ENCODE measurements at regions not wholly inside any gene's neighbourhood (a gene's known extent, or its start where the extent isn't known, plus 50 kb on each side); places are given as distances from the start of the nearest gene placed in this dataset.

DNA sequence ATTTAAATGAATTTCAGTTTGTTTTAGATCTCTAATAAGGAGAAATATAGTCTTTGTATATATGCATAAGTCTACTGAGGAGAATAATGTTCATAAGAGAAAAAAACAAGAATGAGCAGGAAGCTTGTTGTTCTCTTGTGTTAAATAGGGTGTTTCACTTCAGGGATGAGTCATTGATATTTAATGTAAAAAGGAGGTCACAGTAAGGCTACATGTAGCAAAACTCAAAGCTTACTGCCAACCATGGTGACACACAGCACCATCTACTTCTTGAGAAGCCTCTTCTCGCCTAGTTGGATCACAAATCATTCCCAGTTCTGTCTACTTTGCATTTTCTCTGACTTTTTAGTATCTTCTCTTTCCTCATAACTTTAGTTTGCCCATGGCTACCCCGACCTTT, 1466.0 kb upstream of the C9orf72 start:
- Histone ChIP-seq H3K4me3 (ENCODE audit: low read depth, low read length, poor library complexity, severe bottlenecking) (no peak overlapping the region), H3K36me3 (ENCODE audit: insufficient read depth, low read length) (no peaks in the 10 kb centered on the region), H3K4me2 (ENCODE audit: low read length) (no peak overlapping the region), H3K9me3 (ENCODE audit: low read length) (no peaks in the 10 kb centered on the region), H3K4me1 (ENCODE audit: insufficient read depth, low read length, severe bottlenecking) (no peaks in the 10 kb centered on the region), H3K9me2 (ENCODE audit: low read depth, low read length) (no peaks in the 10 kb centered on the region), H4K20me1 (ENCODE audit: insufficient read depth, low read length) (no peaks in the 10 kb centered on the region), H2AFZ (ENCODE audit: low read length) (no peak overlapping the region), H3K27ac (ENCODE audit: low read depth, low read length, poor library complexity, severe bottlenecking) (no peak overlapping the region), H3F3A (ENCODE audit: insufficient read depth, low read length) (no peaks in the 10 kb centered on the region), H3K9ac (ENCODE audit: low read length) (no peak overlapping the region), H3K27me3 (ENCODE audit: insufficient read depth, low read length) (no peaks in the 10 kb centered on the region), H3K79me2 (ENCODE audit: insufficient read depth, low read length) (no peaks in the 10 kb centered on the region)
- no peak for TF ChIP-seq CTCF (IDR thresholded peaks at IDR 0.05; ENCODE audit: low read length)
- no peak for TF ChIP-seq EZH2 (IDR thresholded peaks at IDR 0.05; ENCODE audit: borderline replicate concordance, low read length)

DNA sequence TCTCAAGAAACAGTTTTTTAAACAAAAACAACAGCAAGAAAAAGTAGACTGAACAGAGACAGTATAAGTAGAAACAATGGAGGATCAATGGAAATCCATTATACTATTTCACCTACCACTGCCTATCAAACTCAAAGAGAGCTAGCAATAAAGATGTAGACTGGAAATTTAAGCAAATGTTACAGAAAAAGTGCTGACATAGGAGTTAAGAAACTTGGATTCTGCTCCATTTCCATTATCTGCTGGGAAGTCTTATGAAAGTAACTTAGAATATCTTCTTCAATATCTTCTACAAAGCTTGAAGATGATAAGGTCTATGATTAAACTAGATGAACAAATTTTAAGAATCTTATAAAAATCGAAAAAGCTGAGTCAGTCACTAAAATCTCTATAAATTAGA, 1469.8 kb upstream of the C9orf72 start:
- H3K9ac ChIP-seq (ENCODE audit: low read length): no peak overlapping the region
- no peak overlapping the region for H3K27ac ChIP-seq (ENCODE audit: low read depth, low read length, poor library complexity, severe bottlenecking)
- H3K4me1 ChIP-seq (ENCODE audit: insufficient read depth, low read length, severe bottlenecking): no peaks in the 10 kb centered on the region
- H3K9me2 ChIP-seq (ENCODE audit: low read depth, low read length): no peaks in the 10 kb centered on the region
- no peaks in the 10 kb centered on the region for H3K79me2 ChIP-seq (ENCODE audit: insufficient read depth, low read length)
- no peaks in the 10 kb centered on the region for H3K9me3 ChIP-seq (ENCODE audit: low read length)
- no peaks in the 10 kb centered on the region for H3K27me3 ChIP-seq (ENCODE audit: insufficient read depth, low read length)
- TF ChIP-seq CTCF (IDR thresholded peaks at IDR 0.05; ENCODE audit: low read length) (no peak), EZH2 (IDR thresholded peaks at IDR 0.05; ENCODE audit: borderline replicate concordance, low read length) (no peak)
- H3K4me2 ChIP-seq (ENCODE audit: low read length): no peak overlapping the region
- H3F3A ChIP-seq (ENCODE audit: insufficient read depth, low read length): no peaks in the 10 kb centered on the region
- no peaks in the 10 kb centered on the region for H3K36me3 ChIP-seq (ENCODE audit: insufficient read depth, low read length)
- no peak overlapping the region for H2AFZ ChIP-seq (ENCODE audit: low read length)
- H3K4me3 ChIP-seq (ENCODE audit: low read depth, low read length, poor library complexity, severe bottlenecking): no peak overlapping the region
- no peaks in the 10 kb centered on the region for H4K20me1 ChIP-seq (ENCODE audit: insufficient read depth, low read length)

- Histone ChIP-seq H3K4me1 (ENCODE audit: insufficient read depth, low read length, severe bottlenecking) (no peaks in the 10 kb centered on the region), H3K79me2 (ENCODE audit: insufficient read depth, low read length) (no peaks in the 10 kb centered on the region), H3K27ac (ENCODE audit: low read depth, low read length, poor library complexity, severe bottlenecking) (no peak overlapping the region), H3K36me3 (ENCODE audit: insufficient read depth, low read length) (no peaks in the 10 kb centered on the region), H3F3A (ENCODE audit: insufficient read depth, low read length) (no peaks in the 10 kb centered on the region), H3K4me2 (ENCODE audit: low read length) (no peak overlapping the region), H3K9ac (ENCODE audit: low read length) (no peak overlapping the region), H3K9me2 (ENCODE audit: low read depth, low read length) (no peaks in the 10 kb centered on the region), H2AFZ (ENCODE audit: low read length) (no peak overlapping the region), H3K9me3 (ENCODE audit: low read length) (no peaks in the 10 kb centered on the region), H4K20me1 (ENCODE audit: insufficient read depth, low read length) (no peaks in the 10 kb centered on the region), H3K4me3 (ENCODE audit: low read depth, low read length, poor library complexity, severe bottlenecking) (no peak overlapping the region), H3K27me3 (ENCODE audit: insufficient read depth, low read length) (no peaks in the 10 kb centered on the region)
- TF ChIP-seq CTCF (IDR thresholded peaks at IDR 0.05; ENCODE audit: low read length) (no peak), EZH2 (IDR thresholded peaks at IDR 0.05; ENCODE audit: borderline replicate concordance, low read length) (no peak)
Observed at GRCh38 chr9:29044959-29045358, 1471.7 kb upstream of the C9orf72 start.
